GM19239 (cell line): ENCODE measurements at regions not wholly inside any gene's neighbourhood (a gene's known extent, or its start where the extent isn't known, plus 50 kb on each side); places are given as distances from the start of the nearest gene placed in this dataset.

ENCODE experiments used
- DNase-seq: peaks from one replicate; pipeline ENCODE4 v3.0.0; 2011; ENCODE audit warnings: low spot score; ENCODE audit not compliant: insufficient read length
- FAIRE-seq: peaks from 2 replicates; lab custom pipeline; 2011; peaks lifted over from hg19 to GRCh38; lab: Jason Lieb, UNC

- FAIRE-seq, result no peak
- DNase-seq, result no peak
These were observed 268.2 kb downstream of the SH3GL2 start for GRCh38 chr9:17846948-17847655.

GRCh38 chr9:17847908-17848307, 269.0 kb downstream of the SH3GL2 start:
- FAIRE-seq, result no peak
- no peak for DNase-seq

DNA sequence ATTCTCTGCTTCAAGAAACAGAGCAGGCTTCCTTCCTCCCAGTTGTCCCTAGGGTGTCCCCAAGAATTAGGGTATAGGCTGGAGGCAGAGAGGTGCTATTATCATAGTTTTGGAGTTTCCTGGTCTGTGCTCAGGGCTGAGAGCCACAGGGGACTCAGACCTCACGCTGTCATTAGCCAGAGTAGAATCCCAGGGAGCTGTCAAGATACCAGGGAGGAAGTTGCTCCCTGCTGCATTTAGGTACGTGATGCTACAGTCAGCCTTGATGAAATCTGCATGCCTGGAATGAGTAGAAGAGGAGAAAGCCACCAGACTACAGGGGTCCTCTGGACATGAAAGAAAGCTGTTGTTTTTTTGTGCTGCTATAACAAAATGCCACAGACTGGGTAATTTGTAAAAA, 273.2 kb downstream of the SH3GL2 start:
- DNase-seq (no peak), FAIRE-seq (no peak)

DNA sequence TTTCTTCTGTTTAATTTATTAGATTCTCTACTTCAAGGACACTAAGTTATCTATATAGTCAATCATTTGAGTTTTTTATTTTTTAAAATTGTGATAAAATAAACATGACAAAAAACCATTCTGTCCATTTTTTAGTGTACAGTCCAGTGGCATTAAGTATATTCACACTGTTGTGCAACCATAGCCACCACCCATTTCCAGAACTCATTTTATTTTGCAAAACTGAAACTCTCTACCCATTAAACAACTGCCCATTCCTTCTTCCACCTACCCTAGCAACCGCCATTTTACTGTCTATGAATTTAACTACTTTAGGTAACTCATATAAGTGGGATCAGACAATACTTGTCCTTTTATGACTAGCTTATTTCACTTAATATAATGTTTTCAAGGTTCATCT, 275.6 kb downstream of the SH3GL2 start:
- FAIRE-seq (no peak), DNase-seq (no peak)

GRCh38 chr9:17856995-17857394, 278.1 kb downstream of the SH3GL2 start:
- FAIRE-seq, result no peak
- DNase-seq, result no peak

DNA sequence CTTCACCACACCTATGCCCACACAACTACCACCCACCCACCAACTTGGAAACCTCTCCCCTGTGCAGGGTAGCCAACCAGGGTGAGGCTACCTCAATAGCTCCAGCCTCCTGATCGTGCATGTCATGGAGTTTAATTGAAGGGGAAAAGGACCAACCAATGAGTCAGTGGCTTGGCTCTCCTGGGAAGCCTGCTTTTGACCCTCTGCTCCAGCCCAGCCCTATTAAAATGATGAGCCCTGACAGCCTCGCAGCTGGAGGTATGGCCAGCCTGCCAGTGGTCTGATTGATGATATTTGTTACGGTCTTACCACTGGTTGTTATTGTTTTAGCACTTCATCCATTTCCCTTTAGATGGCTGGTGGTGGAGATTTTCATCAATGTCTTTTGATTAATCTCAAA, 280.4 kb downstream of the SH3GL2 start:
- FAIRE-seq (no peak), DNase-seq (no peak)

GRCh38 chr9:17859987-17860386, 281.1 kb downstream of the SH3GL2 start:
- FAIRE-seq (no peak), DNase-seq (no peak)

DNA sequence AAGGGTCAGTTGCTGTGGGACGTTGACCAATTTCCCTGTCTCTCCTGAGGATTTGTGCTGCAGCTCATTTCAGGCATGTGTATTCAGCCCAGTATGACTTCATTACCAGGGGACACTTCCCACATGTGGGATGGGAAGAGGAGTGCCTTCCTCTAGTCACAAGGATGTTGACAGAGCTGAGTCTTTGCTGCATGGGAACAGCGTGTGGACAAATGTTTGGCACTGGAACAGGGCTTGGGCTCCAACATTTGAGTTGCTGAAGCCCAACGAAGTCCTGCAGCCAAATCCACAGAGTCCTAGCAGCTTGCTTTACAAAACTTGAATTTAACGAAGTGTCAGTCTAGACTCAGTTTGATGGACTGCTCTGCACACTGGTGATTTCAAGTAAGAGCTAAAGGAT, 283.2 kb downstream of the SH3GL2 start:
- FAIRE-seq (no peak), DNase-seq (no peak)

GRCh38 chr9:17862629-17863028, 283.8 kb downstream of the SH3GL2 start:
- DNase-seq, result no peak
- FAIRE-seq, result no peak

- FAIRE-seq, result peak; percentile 73
These were observed 284.5 kb downstream of the SH3GL2 start for GRCh38 chr9:17863213-17863883.

DNA sequence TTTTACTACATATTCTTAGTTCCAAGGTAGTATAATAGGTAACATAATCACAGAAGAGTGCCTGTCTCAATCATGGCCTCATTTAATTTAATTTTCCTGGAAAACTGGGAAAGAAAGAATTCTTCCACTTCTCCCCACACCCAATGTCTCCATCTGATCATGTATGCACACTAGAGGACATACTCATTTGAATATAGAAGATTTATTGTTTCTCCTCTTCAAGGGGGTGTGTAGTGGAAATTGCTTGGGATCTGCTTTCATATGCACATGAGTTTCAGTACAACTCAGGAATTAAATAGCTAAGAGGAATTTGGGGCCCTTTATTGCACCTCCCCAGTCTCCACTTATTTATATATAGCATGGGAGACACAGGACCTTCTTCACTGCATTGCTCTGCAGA, 285.1 kb downstream of the SH3GL2 start:
- FAIRE-seq, result no peak

More at GRCh38 chr9:17863213-17863883, 284.5 kb downstream of the SH3GL2 start:
- peak; percentile 8 for DNase-seq

GRCh38 chr9:17864951-17865350, 286.1 kb downstream of the SH3GL2 start:
- FAIRE-seq, result no peak
- DNase-seq, result no peak

More for the DNA sequence above, 285.1 kb downstream of the SH3GL2 start:
- DNase-seq, result no peak

DNA sequence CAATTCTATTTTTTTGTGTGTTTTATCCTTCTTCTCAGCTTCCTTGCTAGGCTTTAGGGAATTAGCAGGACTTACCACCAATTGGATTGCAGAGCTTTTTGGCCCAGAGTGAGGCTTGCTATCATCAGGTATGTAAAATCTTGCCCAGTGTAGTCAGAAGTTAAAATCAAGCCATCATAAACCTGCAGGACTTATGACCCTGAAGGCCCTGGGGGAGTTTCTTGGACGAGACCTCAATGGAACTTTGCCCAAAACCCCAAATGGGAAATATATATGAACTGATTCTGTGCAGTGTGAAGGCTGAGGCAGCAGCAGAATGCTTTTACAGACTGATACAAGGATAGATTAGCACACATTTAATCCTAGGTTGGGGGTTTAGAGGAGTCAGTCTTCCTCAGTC, 287.0 kb downstream of the SH3GL2 start:
- DNase-seq, result no peak
- FAIRE-seq, result no peak

DNA sequence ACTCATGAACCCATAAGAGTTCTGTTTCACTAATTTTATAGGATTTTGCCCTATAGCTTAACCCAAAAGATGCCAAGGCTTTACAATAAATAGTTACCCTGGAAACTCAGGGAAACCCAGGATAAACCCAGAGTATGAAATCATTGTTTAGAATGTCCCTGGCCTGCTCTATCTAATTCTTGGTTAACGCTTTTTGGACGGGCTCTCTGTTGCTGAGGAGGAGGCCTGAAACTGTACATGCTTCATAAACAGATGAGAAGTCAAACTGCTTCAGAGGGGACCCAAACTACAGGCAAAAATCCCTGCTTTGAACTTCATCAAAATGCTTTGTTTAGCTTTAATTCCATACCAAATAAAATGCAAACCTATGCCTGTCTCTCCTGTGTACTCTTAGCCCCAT, 291.9 kb downstream of the SH3GL2 start:
- FAIRE-seq, result no peak
- no peak for DNase-seq

DNA sequence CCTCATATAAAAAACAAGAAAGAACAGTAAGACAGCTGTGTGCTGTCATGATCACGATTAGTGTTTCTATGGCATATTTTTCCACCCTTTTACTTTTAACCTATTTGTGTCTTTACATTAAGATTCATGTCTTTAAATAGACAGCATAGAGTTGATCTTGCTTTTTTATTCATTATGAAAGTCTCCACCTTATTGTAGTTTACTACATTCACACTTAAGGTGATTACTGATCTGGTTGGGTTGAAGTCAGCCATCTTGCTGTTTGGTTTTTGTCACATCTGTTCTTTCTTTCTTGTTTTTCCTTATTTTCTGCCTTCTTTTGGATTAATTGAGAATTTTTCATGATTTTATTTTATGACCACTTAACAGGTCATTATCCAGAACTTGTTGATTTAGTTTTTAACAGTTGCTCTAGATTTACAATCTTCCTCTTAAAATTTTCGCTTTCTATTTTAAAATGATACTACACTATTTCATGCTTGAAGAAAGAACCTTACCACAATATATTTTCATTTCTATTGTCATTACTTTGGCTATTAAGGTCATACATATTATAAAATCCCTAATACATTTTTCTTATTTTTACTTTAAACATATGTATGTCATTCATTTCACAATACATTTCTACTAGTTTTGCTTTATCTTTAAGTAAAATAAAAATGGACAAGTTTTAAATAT, 292.5 kb downstream of the SH3GL2 start:
- FAIRE-seq (peak; percentile 59), DNase-seq (no peak)

- FAIRE-seq, result no peak
- no peak for DNase-seq
These were observed 297.0 kb downstream of the SH3GL2 start for GRCh38 chr9:17875886-17876285.

DNA sequence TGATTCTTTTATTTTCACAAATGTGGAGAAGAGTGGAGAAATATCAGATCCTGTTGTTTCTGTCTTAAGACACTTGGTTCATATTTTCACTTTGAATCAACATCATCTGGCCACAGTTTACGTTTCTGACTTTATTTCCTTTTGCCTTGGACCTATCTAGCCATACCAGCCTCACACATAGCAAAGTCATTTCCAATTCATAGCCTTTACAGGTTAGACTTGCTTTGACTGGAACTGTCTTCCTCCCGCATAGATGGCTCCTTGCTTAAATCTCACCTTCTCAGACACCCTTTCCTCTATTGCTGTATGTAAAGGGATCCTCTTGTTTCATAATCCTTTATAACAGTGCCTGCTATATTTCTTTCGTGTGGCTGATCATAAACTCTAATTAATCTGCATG, 297.8 kb downstream of the SH3GL2 start:
- DNase-seq, result no peak
- no peak for FAIRE-seq

GRCh38 chr9:17878810-17879370, 300.0 kb downstream of the SH3GL2 start:
- FAIRE-seq, result no peak

DNA sequence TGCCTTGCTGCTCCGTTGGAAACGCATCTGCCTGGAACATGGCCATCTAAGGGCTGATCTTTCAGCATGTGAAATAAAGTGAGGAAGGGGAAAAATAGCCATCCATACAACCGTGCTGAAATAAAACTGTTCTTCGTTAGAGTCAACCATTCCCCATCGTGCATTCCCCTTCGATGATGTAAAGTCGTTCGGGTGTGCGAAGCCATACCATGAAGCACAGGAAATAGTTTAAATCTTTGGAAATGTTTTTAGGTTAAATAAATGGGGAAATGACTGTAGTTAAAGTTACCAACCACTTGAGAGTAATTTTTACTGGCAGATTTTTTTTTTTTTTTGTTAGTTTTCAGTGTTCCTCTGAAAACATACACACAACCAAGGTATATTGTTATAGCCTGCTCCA, 302.5 kb downstream of the SH3GL2 start:
- no peak for FAIRE-seq

More at GRCh38 chr9:17878810-17879370, 300.0 kb downstream of the SH3GL2 start:
- no peak for DNase-seq

DNA sequence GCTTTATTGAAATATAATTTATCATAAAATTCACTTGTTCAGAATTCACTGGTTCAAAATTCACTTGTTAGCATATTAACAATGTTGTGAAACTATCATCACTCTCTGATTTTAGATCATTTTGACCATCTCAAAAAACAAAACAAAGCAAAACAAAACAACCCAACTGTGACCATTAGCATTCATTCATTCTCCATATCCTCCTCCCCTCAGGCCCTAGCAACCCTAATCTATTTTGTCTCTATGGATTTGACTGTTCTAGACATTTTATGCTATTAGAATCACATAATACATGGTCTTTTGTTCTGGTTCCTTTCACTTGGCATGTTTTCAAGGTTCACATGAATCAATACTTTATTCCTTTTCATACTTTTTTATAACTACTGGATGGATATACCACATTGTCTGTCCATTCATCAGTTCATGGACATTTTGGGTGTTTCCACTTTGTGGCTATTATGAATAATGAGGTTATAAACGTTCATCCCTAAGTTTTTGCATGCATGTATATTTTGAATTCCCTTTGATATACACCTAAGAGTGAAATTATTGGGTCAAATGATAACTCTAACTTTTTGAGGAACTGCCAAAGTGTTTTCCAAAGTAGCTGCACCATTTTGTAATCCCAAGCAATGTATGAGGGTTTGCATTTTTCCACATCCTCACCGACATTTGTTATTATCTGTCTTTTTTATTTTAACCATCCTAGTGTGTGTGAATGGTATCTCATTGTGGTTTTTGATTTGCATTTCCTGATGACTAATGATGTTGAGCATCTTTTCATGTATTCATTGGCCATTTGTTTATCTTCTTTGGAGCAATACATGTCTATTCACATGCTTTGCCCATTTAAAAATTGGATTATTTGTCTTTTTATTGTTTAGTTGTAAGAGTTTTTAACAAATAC, 304.1 kb downstream of the SH3GL2 start:
- no peak for FAIRE-seq

More for the DNA sequence above, 302.5 kb downstream of the SH3GL2 start:
- DNase-seq, result no peak

More for the DNA sequence above, 304.1 kb downstream of the SH3GL2 start:
- no peak for DNase-seq
